Fibroblast of skin of right quadriceps (primary cell): ENCODE measurements at regions not wholly inside any gene's neighbourhood (a gene's known extent, or its start where the extent isn't known, plus 50 kb on each side); places are given as distances from the start of the nearest gene placed in this dataset.
"Not testable (repeated sequence)": the region's sequence is repeated elsewhere in the genome, so short reads cannot be mapped to it uniquely, and the experiment has no call there.

Experiments
- DNase-seq: peaks from one replicate; pipeline ENCODE4 v3.0.0-alpha.2; 2013

GRCh38 chr7:52006674-52007073 is 690.1 kb upstream of the COBL start:
- DNase-seq, result no peak

- DNase-seq, result no peak
These were observed 689.0 kb upstream of the COBL start for GRCh38 chr7:52005613-52006012.

GRCh38 chr7:51995596-51996179 is 679.1 kb upstream of the COBL start:
- no peak for DNase-seq

- DNase-seq, result no peak
These were observed 666.0 kb upstream of the COBL start for GRCh38 chr7:51982653-51983052.

- DNase-seq, result no peak
These were observed 664.2 kb upstream of the COBL start for GRCh38 chr7:51980812-51981211.

GRCh38 chr7:51980313-51980712 is 663.7 kb upstream of the COBL start:
- DNase-seq, result no peak

- no peak for DNase-seq
These were observed 661.3 kb upstream of the COBL start for GRCh38 chr7:51977913-51978312.

GRCh38 chr7:51973939-51974338 is 657.3 kb upstream of the COBL start:
- DNase-seq, result no peak

GRCh38 chr7:51973071-51973470 is 656.5 kb upstream of the COBL start:
- no peak for DNase-seq

- no peak for DNase-seq
These were observed 654.5 kb upstream of the COBL start for GRCh38 chr7:51970961-51971665.

GRCh38 chr7:51968461-51968860 is 651.9 kb upstream of the COBL start:
- DNase-seq, result no peak

GRCh38 chr7:51965454-51965853 is 648.8 kb upstream of the COBL start:
- DNase-seq, result no peak

- no peak for DNase-seq
These were observed 645.2 kb upstream of the COBL start for GRCh38 chr7:51961804-51962203.

- DNase-seq, result no peak
These were observed 634.2 kb upstream of the COBL start for GRCh38 chr7:51950813-51951212.

GRCh38 chr7:51949726-51950644 is 633.4 kb upstream of the COBL start:
- DNase-seq, result no peak

GRCh38 chr7:51930834-51931233 is 614.2 kb upstream of the COBL start:
- DNase-seq, result no peak

GRCh38 chr7:51929818-51930217 is 613.2 kb upstream of the COBL start:
- no peak for DNase-seq

GRCh38 chr7:51927738-51928137 is 611.1 kb upstream of the COBL start:
- no peak for DNase-seq

- DNase-seq, result no peak
These were observed 602.0 kb upstream of the COBL start for GRCh38 chr7:51918581-51918980.

GRCh38 chr7:51901489-51901840 is 584.9 kb upstream of the COBL start:
- no peak for DNase-seq

- DNase-seq, result not testable (repeated sequence)
These were observed 584.3 kb upstream of the COBL start for GRCh38 chr7:51900755-51901488.

- DNase-seq, result no peak
These were observed 583.0 kb upstream of the COBL start for GRCh38 chr7:51899611-51900010.

- no peak for DNase-seq
These were observed 565.8 kb upstream of the COBL start for GRCh38 chr7:51882412-51882811.
